ENCODE measurements at regions not wholly inside any gene's neighbourhood (a gene's known extent, or its start where the extent isn't known, plus 50 kb on each side); places are given as distances from the start of the nearest gene placed in this dataset.

DNA sequence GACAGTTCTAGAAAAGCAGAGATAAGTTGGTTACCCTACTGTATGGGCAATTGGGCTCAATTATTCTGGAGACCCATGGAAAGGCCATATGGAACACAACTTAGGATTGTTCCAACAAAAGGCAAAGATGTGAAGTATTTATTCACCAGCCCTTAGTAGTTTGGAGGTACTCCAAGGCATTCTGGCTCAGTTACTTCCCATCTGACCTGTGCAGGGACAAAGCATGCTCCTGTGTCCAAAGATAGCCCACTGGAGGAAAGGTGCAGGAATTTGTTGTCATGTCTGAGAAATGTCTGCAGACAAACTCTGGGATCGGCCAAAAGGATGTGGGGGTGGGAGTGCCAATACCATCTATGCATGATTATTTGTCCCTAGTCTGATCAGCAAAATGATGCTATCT, 279.5 kb upstream of the PTGER4 start:
- Mint-ChIP-seq H3K9me3 (ENCODE audit: low read depth) (no peaks in the 10 kb centered on the region), H3K4me3 (ENCODE audit: unreplicated experiment) (no peak overlapping the region), H3K27me3 (ENCODE audit: low read depth) (no peaks in the 10 kb centered on the region), H3K4me1 (ENCODE audit: low read depth) (peaks cover 34% of the 10 kb centered on the region), H3K27ac (ENCODE audit: unreplicated experiment) (no peak overlapping the region), H3K36me3 (ENCODE audit: low read depth) (no peaks in the 10 kb centered on the region)
- TF ChIP-seq, protein P1, sequence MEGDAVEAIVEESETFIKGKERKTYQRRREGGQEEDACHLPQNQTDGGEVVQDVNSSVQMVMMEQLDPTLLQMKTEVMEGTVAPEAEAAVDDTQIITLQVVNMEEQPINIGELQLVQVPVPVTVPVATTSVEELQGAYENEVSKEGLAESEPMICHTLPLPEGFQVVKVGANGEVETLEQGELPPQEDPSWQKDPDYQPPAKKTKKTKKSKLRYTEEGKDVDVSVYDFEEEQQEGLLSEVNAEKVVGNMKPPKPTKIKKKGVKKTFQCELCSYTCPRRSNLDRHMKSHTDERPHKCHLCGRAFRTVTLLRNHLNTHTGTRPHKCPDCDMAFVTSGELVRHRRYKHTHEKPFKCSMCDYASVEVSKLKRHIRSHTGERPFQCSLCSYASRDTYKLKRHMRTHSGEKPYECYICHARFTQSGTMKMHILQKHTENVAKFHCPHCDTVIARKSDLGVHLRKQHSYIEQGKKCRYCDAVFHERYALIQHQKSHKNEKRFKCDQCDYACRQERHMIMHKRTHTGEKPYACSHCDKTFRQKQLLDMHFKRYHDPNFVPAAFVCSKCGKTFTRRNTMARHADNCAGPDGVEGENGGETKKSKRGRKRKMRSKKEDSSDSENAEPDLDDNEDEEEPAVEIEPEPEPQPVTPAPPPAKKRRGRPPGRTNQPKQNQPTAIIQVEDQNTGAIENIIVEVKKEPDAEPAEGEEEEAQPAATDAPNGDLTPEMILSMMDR (IDR thresholded peaks at IDR 0.05) = no peak
- no peak for DNase-seq (ENCODE audit: low spot score)

DNA sequence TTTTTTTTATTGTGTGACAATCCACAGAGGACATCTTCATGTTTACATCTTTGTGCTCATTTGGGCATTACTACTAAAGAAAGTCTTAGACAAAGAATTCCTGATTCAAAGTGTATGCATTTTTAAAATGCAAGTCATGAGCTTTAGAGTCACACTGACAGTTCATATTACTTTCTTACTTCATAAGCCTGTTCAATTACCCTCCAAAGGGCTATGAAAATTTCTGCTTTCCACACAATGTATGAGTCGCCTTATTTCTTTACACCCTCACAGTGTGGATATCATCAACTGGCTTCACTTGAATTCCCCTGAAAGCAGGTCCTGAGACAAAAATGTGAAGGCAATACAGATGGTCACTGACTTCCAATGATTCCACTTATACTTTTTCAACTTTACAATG, 280.4 kb upstream of the PTGER4 start:
- TF ChIP-seq, protein P1 (IDR thresholded peaks at IDR 0.05) = no peak
- DNase-seq (ENCODE audit: low spot score) = no peak
- H3K4me3 Mint-ChIP-seq (ENCODE audit: unreplicated experiment) = no peak overlapping the region
- H3K4me1 Mint-ChIP-seq (ENCODE audit: low read depth) = peaks cover 28% of the 10 kb centered on the region
- no peak overlapping the region for H3K27ac Mint-ChIP-seq (ENCODE audit: unreplicated experiment)
- H3K9me3 Mint-ChIP-seq (ENCODE audit: low read depth) = no peaks in the 10 kb centered on the region
- no peaks in the 10 kb centered on the region for H3K36me3 Mint-ChIP-seq (ENCODE audit: low read depth)
- no peaks in the 10 kb centered on the region for H3K27me3 Mint-ChIP-seq (ENCODE audit: low read depth)

DNA sequence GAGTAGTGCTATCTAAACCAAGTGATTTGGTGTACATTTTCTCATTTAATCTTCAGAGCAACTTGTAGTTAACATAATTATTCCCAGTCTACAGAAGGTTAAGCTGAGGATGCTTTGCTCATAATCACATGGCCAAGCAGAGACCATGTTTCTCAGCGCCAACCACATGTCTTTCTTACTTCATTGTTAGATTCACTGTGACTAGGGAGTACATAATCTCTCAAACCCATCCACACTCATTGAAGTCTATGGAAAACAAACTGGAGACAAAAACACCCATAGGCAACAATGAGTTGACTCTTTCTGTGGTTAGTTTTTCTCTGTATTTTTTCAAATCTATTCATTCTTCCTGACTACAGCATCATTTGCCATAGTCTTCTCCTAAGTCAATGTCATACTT, 281.7 kb upstream of the PTGER4 start:
- no peaks in the 10 kb centered on the region for H3K36me3 Mint-ChIP-seq (ENCODE audit: low read depth)
- no peaks in the 10 kb centered on the region for H3K27me3 Mint-ChIP-seq (ENCODE audit: low read depth)
- H3K4me3 Mint-ChIP-seq (ENCODE audit: unreplicated experiment) = no peak overlapping the region
- TF ChIP-seq, protein P1 (IDR thresholded peaks at IDR 0.05) = no peak
- H3K27ac Mint-ChIP-seq (ENCODE audit: unreplicated experiment) = no peak overlapping the region
- DNase-seq (ENCODE audit: low spot score) = no peak
- no peaks in the 10 kb centered on the region for H3K9me3 Mint-ChIP-seq (ENCODE audit: low read depth)
- H3K4me1 Mint-ChIP-seq (ENCODE audit: low read depth) = peaks cover 30% of the 10 kb centered on the region

DNA sequence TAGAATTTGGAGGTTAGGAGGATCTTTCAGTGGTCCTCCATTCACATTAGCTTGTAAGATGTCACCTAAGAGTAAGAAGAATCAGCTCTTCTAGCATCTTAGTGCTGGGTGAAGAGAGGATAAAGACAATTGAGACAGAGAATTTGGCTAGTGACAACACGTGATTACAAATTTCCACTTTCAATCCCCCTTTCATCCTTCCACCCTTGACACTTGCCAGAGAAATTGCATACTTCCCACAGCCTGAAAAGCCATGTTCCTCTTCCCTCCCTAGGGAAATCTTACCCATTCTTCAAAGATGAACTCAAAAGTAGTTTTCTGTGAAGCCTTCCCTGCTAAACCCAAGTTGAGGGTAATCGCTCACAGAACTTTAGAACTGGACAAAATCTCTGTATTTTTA, 282.6 kb upstream of the PTGER4 start:
- Mint-ChIP-seq H3K4me3 (ENCODE audit: unreplicated experiment) (no peak overlapping the region), H3K36me3 (ENCODE audit: low read depth) (no peaks in the 10 kb centered on the region), H3K27ac (ENCODE audit: unreplicated experiment) (no peak overlapping the region), H3K27me3 (ENCODE audit: low read depth) (no peaks in the 10 kb centered on the region), H3K9me3 (ENCODE audit: low read depth) (no peaks in the 10 kb centered on the region), H3K4me1 (ENCODE audit: low read depth) (peaks cover 29% of the 10 kb centered on the region)
- TF ChIP-seq, protein P1 (IDR thresholded peaks at IDR 0.05) = no peak
- DNase-seq (ENCODE audit: low spot score) = no peak

DNA sequence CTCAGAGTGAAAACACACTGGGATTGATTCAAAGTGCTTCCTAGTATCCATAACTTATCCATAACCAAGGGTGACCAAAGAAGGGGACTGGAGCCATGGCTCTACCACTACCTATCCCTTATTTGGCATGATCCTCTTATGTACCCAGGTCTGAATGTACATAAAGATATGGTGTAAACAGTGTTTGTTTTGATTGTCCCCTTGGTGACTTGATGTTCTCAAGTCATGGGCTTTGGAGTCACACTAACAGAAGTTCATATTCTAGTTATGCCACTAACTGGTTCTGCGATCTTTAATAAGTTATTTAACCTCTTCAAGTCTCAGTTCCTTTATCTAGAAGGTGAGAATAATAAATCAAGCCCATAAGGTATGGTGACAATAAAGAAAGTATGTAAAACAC, 283.4 kb upstream of the PTGER4 start:
- Mint-ChIP-seq H3K4me1 (ENCODE audit: low read depth) (peaks cover 21% of the 10 kb centered on the region), H3K9me3 (ENCODE audit: low read depth) (no peaks in the 10 kb centered on the region), H3K27me3 (ENCODE audit: low read depth) (no peaks in the 10 kb centered on the region), H3K36me3 (ENCODE audit: low read depth) (no peaks in the 10 kb centered on the region), H3K27ac (ENCODE audit: unreplicated experiment) (no peak overlapping the region), H3K4me3 (ENCODE audit: unreplicated experiment) (no peak overlapping the region)
- no peak for DNase-seq (ENCODE audit: low spot score)
- TF ChIP-seq, protein P1 (IDR thresholded peaks at IDR 0.05) = no peak
